ENCODE measurements at regions not wholly inside any gene's neighbourhood (a gene's known extent, or its start where the extent isn't known, plus 50 kb on each side); places are given as distances from the start of the nearest gene placed in this dataset.

GRCh38 chr7:81339946-81340345, 421.1 kb upstream of the SEMA3C start:
- Histone ChIP-seq H3K27me3 (no peaks in the 10 kb centered on the region), H3K27ac (no peak overlapping the region), H3K4me3 (no peak overlapping the region), H3K9me3 (no peaks in the 10 kb centered on the region), H3K36me3 (no peaks in the 10 kb centered on the region), H3K4me1 (no peaks in the 10 kb centered on the region)
- WGBS, result 67% methylated on average over 2 of the region's 2 CpGs
- TF ChIP-seq EP300 (IDR thresholded peaks at IDR 0.05), result no peak
- TF ChIP-seq CTCF (IDR thresholded peaks at IDR 0.05), result no peak
- no peak for TF ChIP-seq POLR2A (IDR thresholded peaks at IDR 0.05)
- no peak for TF ChIP-seq POLR2AphosphoS5 (IDR thresholded peaks at IDR 0.05)
- no peak for DNase-seq (ENCODE audit: low spot score in 2 of 2)

GRCh38 chr7:81333536-81333935, 414.7 kb upstream of the SEMA3C start:
- Histone ChIP-seq H3K4me3 (no peak overlapping the region), H3K9me3 (no peaks in the 10 kb centered on the region), H3K27ac (no peak overlapping the region), H3K4me1 (peaks cover 5% of the 10 kb centered on the region), H3K36me3 (no peaks in the 10 kb centered on the region), H3K27me3 (no peaks in the 10 kb centered on the region)
- TF ChIP-seq POLR2A (IDR thresholded peaks at IDR 0.05) (no peak), EP300 (IDR thresholded peaks at IDR 0.05) (no peak), POLR2AphosphoS5 (IDR thresholded peaks at IDR 0.05) (no peak), CTCF (IDR thresholded peaks at IDR 0.05) (no peak)
- DNase-seq (ENCODE audit: low spot score in 2 of 2), result no peak
- WGBS, result 57% methylated on average over 13 of the region's 13 CpGs

GRCh38 chr7:81333004-81333403, 414.2 kb upstream of the SEMA3C start:
- Histone ChIP-seq H3K27me3 (no peaks in the 10 kb centered on the region), H3K4me3 (no peak overlapping the region), H3K36me3 (no peaks in the 10 kb centered on the region), H3K4me1 (peaks cover 6% of the 10 kb centered on the region), H3K9me3 (no peaks in the 10 kb centered on the region), H3K27ac (no peak overlapping the region)
- WGBS, result 67% methylated on average over 1 of the region's 1 CpG
- no peak for DNase-seq (ENCODE audit: low spot score in 2 of 2)
- TF ChIP-seq CTCF (IDR thresholded peaks at IDR 0.05), result no peak
- no peak for TF ChIP-seq POLR2AphosphoS5 (IDR thresholded peaks at IDR 0.05)
- TF ChIP-seq POLR2A (IDR thresholded peaks at IDR 0.05), result no peak
- TF ChIP-seq EP300 (IDR thresholded peaks at IDR 0.05), result no peak

GRCh38 chr7:81331061-81332018, 412.5 kb upstream of the SEMA3C start:
- Histone ChIP-seq H3K4me3 (no peak overlapping the region), H3K36me3 (no peaks in the 10 kb centered on the region), H3K27ac (no peak overlapping the region), H3K9me3 (no peaks in the 10 kb centered on the region), H3K4me1 (peaks cover 10% of the 10 kb centered on the region), H3K27me3 (no peaks in the 10 kb centered on the region)
- TF ChIP-seq CTCF (IDR thresholded peaks at IDR 0.05) (no peak), POLR2AphosphoS5 (IDR thresholded peaks at IDR 0.05) (no peak), POLR2A (IDR thresholded peaks at IDR 0.05) (no peak), EP300 (IDR thresholded peaks at IDR 0.05) (no peak)
- WGBS, result 24% methylated on average over 1 of the region's 1 CpG
- no peak for DNase-seq (ENCODE audit: low spot score in 2 of 2)

- whole genome bisulfite sequencing, result 61% methylated on average over 1 of the region's 1 CpG
- TF ChIP-seq POLR2AphosphoS5 (IDR thresholded peaks at IDR 0.05), result no peak
- TF ChIP-seq CTCF (IDR thresholded peaks at IDR 0.05), result no peak
- TF ChIP-seq POLR2A (IDR thresholded peaks at IDR 0.05), result no peak
- no peak for TF ChIP-seq EP300 (IDR thresholded peaks at IDR 0.05)
- no peak for DNase-seq (ENCODE audit: low spot score in 2 of 2)
- H3K4me3 ChIP-seq, result no peak overlapping the region
- H3K27ac ChIP-seq, result no peak overlapping the region
- H3K27me3 ChIP-seq, result no peaks in the 10 kb centered on the region
- peaks cover 10% of the 10 kb centered on the region for H3K4me1 ChIP-seq
- H3K9me3 ChIP-seq, result no peaks in the 10 kb centered on the region
- no peaks in the 10 kb centered on the region for H3K36me3 ChIP-seq
These were observed 411.3 kb upstream of the SEMA3C start for GRCh38 chr7:81330108-81330507.

Data from suprapubic skin (tissue), 4 donors.